GM19043 (cell line): ENCODE measurements at regions not wholly inside any gene's neighbourhood (a gene's known extent, or its start where the extent isn't known, plus 50 kb on each side); places are given as distances from the start of the nearest gene placed in this dataset.
"Not testable (repeated sequence)": the region's sequence is repeated elsewhere in the genome, so short reads cannot be mapped to it uniquely, and the experiment has no call there.

Source experiments
- ATAC-seq: cut with Tn5 transposase; IDR thresholded peaks from one replicate; pipeline ENCODE4 v1.9.1; 2021; ENCODE audit warnings: low read depth; ENCODE audit not compliant: unreplicated experiment

DNA sequence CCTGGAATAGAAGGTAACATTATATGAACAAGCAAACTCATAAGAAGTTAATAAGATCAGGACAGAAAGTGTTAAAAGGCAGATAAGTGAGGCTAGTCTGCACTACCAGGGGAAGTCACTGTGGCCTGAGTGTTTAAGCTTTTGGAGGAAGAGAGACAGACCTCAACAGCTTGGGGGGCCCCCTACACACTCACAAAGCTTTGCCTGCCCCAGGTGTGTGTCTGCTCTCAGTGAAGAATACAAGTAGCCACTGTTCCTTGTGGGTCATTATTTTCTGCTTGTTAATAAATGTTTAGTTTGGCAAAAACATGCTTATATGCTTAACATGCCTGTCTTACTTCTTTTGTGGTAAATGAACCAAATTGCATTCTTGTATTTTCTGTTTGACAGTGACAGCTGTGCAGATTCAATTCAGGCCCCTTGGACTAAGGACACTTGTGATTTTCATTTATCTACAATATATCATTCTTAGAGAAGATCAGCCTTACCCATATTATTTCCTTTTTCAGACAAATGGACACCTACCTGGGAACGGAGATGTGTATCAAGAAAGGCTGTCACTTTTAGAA, 50.7 kb upstream of the C12orf71 start:
- ATAC-seq: peak; percentile 86

- ATAC-seq: no peak
Measured at GRCh38 chr12:27140478-27140969, 58.1 kb upstream of the C12orf71 start.

- ATAC-seq: no peak
Measured at GRCh38 chr12:27142101-27142721, 59.8 kb upstream of the C12orf71 start.

GRCh38 chr12:27143256-27144069, 61.1 kb upstream of the C12orf71 start:
- no peak for ATAC-seq

GRCh38 chr12:27145725-27146124, 63.3 kb upstream of the C12orf71 start:
- ATAC-seq: not testable (repeated sequence)

DNA sequence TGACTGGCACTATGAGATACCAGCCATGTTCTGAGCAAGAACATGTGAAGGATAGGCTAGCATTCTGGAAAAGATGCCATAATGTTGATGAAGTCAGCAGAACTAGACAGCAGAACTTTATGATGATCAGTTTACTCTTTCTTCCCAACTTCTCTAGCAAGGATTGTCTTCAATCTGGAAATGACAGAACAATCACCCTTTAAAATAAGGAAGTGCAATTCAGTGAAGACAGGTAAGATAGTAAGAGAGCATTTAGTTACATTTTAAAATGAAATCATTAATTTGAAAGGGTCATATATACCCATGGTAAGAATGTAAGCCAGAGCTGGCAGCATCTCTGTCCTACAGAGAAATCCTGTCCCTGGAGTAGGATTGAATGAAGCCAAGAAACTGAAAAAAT, 66.0 kb upstream of the C12orf71 start:
- ATAC-seq: no peak

- no peak for ATAC-seq
Measured at GRCh38 chr12:27148791-27149190, 66.4 kb upstream of the C12orf71 start.

DNA sequence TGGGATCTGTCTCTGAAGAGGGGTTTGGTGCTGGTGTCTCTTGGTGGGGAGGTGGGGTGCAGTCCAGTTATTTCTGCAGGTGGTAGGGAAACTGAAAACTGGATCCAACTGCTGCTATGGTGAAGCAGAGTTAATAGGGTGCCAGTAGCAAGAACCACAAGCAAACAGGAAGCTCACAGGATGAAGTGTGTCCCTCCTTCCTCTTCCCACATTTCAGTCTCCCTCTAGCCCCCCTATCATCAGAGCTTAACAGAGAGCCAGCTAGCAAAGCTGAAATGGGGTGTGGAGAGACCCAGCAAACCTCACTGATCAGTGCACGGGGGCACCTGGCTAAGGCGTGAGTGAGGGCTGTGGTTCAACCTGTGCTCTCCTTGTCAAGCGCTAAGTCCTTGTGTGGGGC, 69.1 kb upstream of the C12orf71 start:
- ATAC-seq: no peak

- no peak for ATAC-seq
Measured at GRCh38 chr12:27158297-27158696, 75.9 kb upstream of the C12orf71 start.

DNA sequence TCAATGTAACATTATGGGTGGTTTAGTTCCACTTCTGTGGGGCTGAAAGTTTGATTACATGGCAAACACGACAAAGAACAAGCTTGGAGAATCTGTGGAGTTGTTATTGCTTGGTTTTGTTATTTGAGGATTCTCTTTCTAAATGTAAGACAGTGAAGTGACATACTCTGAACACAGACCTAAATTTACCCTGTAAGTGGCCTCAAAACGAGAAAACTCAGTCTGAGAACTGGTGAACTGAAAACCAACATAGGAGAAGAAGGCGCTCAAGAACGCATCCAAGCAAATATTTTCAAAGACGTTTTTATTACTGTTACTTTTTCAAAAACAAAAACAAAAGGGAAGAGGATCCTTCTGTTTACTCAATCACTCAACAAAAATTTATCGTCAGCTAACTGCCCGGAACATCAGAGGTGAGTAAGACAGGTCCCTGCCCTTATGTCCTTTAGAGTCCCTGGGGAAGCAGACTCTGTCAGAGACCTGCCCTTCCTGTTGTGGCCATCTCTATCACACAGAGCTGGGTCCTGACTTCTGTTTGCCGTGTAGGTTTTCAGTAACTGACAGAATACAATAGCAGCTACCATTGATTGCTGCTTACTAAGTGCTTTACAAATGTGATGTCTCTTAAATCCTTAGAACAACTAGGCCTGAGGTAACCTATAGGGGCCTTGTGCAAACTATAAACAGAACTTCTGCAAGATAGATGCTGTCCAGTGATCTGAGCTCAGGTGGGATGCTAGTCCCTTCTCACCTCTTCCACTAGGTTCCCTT, 79.3 kb upstream of the C12orf71 start:
- ATAC-seq: no peak

GRCh38 chr12:27162229-27162537, 79.8 kb upstream of the C12orf71 start:
- no peak for ATAC-seq

GRCh38 chr12:27163048-27163715, 80.8 kb upstream of the C12orf71 start:
- no peak for ATAC-seq

GRCh38 chr12:27163894-27164293, 80.2 kb upstream of the STK38L start:
- no peak for ATAC-seq

- no peak for ATAC-seq
Measured at GRCh38 chr12:27164330-27165040, 79.6 kb upstream of the STK38L start.

GRCh38 chr12:27165958-27166357, 78.1 kb upstream of the STK38L start:
- not testable (repeated sequence) for ATAC-seq

DNA sequence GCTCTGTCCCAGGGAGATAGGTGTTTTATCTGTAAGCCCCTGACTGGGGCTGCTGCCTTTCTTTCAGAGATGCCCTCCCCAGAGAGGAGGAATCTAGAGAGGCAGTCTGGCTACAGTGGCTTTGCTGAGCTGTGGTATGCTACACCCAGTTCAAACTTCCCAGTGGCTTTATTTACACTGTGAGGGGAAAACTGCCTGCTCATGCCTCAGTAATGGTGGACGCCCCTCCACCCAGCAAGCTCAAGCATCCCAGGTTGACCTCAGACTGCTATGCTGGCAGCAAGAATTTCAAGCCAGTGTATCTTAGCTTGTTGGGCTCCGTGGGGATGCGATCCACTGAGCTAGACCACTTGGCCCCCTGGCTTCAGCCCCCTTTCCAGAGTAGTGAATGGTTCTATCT, 72.6 kb upstream of the STK38L start:
- not testable (repeated sequence) for ATAC-seq

DNA sequence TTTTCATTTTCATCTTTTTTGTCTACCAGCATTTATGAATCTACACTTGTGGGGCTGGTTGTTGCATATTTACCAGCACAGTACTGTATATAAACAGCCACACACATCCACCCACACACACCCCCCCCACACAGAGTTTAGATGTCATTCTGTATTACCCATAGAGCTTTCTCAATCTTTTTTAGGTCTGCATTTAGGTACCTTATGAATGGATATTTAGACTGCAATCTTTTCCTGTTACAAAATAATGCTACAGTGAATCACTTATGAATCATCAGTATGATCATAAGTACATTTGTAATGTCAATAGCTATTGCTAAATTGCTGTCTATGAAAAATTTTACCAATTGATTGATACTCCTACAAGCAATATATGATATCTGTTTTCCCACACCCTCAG, 67.3 kb upstream of the STK38L start:
- no peak for ATAC-seq

GRCh38 chr12:27177706-27178105, 66.4 kb upstream of the STK38L start:
- no peak for ATAC-seq

- ATAC-seq: no peak
Measured at GRCh38 chr12:27178255-27178654, 65.8 kb upstream of the STK38L start.
